ENCODE measurements at regions not wholly inside any gene's neighbourhood (a gene's known extent, or its start where the extent isn't known, plus 50 kb on each side); places are given as distances from the start of the nearest gene placed in this dataset.
"Not testable (repeated sequence)": the region's sequence is repeated elsewhere in the genome, so short reads cannot be mapped to it uniquely, and the experiment has no call there.

DNA sequence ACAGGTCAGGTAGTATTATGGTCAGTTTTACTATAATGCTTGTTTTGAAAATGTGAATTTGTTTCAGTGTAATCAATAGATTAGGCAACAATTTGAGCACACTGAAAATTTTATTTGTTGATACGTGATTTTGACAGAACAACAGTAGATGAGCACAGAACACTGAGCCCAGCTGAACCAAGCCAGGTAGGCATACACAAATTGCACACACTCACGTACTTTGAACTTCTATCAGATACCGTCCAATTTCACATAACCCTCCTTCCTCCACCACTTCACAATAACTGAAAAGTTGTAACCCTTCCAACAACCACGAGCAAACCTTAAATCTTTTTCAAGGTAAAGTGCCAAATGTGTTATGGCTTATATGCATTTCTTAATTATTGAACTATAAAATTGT, 229.5 kb upstream of the TMEFF2 start:
- no peak for DNase-seq

- no peak for DNase-seq
These were observed 225.1 kb upstream of the TMEFF2 start for GRCh38 chr2:192419786-192420185.

GRCh38 chr2:192416060-192416459, 221.3 kb upstream of the TMEFF2 start:
- no peak for DNase-seq

DNA sequence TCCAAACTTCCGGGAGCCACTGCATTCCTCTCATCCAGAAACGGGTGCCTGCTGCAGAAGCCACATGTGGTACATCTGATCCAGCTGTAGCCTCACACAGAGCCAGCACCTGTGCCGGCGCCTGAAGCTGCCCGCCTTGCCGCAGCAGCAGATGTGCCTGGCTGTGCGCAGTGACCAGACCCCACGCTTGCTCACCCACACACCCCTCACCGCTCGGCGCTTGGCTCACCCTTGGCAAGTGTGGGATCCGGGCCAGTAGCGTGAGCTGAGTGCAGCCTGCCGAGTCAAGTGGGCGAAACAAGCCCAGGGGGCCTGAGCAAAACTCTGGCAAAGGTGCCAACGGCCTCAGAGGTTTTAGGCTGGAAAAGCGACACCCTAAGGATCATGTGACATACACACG, 220.1 kb upstream of the TMEFF2 start:
- DNase-seq, result no peak

- no peak for DNase-seq
These were observed 219.3 kb upstream of the TMEFF2 start for GRCh38 chr2:192413812-192414681.

DNA sequence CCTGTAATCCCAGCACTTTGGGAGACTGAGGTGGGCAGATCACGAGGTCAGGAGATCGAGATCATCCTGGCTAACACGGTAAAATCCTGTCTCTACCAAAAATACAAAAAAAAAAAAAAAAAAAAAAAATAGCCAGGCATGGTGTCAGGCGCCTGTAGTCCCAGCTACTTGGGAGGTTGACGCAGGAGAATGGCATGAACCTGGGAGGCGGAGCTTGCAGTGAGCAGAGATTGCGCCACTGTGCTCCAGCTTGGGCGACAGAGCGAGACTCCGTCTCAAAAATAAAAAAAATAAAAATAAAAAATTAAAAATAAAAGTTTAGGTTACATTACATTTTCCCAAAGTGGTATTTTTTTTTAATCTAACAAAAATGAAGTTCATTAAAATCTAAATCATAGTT, 218.1 kb upstream of the TMEFF2 start:
- not testable (repeated sequence) for DNase-seq

DNA sequence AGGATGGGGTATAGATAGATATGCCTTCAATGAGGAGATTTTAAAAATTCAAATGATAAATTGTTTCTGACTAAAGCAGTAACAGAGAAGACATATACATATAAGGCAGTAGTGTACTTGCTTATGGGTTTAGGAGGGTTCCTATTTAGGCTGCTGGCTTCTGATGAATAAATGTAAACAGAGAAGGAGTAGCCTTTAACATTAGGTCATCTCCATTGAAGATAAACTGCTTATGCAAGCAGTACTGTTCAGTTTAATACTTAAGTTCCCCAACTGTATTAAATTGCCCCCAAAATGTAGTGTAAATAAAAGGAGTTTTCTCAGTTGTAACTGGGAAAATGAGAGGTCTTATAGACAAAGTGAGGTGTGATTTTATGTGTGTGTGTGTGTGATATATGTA, 217.7 kb upstream of the TMEFF2 start:
- no peak for DNase-seq

DNA sequence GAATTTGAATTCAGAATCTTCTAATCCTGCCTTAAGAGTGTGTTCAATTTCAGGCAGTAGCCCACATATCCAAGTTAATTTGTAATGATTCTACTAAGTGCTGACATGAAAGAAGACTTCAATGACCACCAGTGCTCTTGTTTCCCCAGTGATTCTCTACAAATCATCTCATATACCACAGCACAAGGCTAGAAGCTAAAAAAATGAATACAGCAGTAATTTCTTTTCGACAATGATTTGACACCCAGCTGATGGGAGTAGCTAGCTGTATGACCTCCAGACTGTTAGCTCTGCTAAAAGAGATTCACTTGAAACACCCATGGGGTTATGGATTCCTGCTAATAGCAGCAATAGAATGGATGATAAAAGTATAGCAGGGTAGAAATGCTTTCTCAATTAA, 217.0 kb upstream of the TMEFF2 start:
- DNase-seq, result no peak

- no peak for DNase-seq
These were observed 215.6 kb upstream of the TMEFF2 start for GRCh38 chr2:192410319-192410718.

GRCh38 chr2:192407692-192408091, 213.0 kb upstream of the TMEFF2 start:
- DNase-seq, result no peak

- no peak for DNase-seq
These were observed 203.5 kb upstream of the TMEFF2 start for GRCh38 chr2:192398236-192398635.

- no peak for DNase-seq
These were observed 199.9 kb upstream of the TMEFF2 start for GRCh38 chr2:192394605-192395004.

DNA sequence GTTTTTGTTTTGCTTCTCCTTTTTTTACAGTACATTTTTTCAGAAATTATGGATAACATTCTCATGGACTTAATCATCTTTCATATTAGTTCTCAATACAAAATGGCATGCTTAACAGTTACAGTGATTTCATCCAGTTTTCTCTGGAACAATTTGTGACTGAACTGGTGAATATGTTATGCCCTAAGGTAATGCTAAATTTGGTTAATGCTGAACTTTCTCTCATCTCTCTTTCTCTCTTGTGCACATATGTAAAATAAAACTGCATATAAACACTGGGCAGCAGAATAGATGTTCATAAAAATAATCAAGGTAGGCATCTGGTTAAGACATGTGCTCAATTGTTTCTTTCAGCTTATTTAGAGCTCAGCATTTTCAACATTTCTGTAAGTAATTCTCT, 196.3 kb upstream of the TMEFF2 start:
- no peak for DNase-seq

DNA sequence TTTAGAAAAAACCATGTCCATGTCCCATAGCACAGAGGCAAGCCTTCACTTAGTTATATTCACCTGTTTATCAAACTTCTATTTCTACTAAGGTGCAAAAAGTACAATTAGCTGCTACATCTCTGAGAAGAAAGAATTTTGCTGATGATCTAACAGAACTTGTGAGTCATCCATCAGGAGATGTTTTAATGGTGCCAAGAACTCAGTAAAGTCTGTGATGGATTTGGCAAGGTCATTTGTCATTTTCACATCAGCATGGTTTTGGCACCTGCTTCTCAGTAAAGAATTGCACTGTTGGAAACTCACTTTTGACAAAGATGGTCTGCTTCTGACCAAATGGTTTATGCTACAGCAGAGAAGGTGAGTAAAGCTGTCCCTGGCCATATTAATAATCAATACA, 195.7 kb upstream of the TMEFF2 start:
- DNase-seq, result no peak

- not testable (repeated sequence) for DNase-seq
These were observed 189.5 kb upstream of the TMEFF2 start for GRCh38 chr2:192384191-192384590.

GRCh38 chr2:192381082-192381481, 186.3 kb upstream of the TMEFF2 start:
- no peak for DNase-seq

GRCh38 chr2:192379736-192380135, 185.0 kb upstream of the TMEFF2 start:
- no peak for DNase-seq

DNA sequence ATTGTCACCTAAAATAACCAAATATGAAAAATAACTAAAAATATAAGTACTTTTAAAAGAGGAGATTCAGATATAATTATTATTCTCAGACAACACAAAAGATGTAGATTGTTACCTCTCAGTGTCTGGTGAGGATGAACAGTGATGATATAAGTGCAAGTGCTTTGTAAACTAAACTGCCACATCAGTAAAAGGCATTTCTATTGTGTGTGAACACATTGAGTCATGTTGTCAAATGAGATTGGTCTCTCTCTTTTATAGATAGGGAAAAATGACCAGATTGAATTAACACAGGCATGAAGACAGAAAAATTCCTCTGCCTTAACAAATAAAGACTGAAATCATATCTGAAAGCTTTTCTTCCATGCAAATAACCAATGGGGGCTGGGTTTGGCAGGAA, 182.4 kb upstream of the TMEFF2 start:
- no peak for DNase-seq

DNA sequence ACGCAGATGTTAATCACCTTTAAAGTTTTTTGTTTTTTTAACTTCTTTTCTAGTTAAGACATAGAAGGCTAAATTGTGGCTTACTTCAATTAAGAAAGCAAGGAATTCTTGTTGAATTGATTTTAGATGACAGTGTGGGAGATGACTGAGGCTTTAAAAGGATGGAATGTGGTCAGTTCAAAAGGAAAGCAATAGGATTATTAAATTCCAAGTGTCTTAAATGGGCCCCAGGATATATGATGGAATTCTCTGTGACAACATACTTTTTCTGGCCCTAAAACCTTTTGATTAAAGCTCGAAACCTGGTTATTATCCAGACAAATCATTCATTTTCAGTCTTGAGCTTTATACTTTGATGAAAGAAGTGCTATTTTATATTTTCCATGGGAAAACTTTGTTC, 179.0 kb upstream of the TMEFF2 start:
- DNase-seq, result no peak

- DNase-seq, result no peak
These were observed 178.5 kb upstream of the TMEFF2 start for GRCh38 chr2:192373221-192373620.

GRCh38 chr2:192369969-192370368, 175.2 kb upstream of the TMEFF2 start:
- no peak for DNase-seq

DNA sequence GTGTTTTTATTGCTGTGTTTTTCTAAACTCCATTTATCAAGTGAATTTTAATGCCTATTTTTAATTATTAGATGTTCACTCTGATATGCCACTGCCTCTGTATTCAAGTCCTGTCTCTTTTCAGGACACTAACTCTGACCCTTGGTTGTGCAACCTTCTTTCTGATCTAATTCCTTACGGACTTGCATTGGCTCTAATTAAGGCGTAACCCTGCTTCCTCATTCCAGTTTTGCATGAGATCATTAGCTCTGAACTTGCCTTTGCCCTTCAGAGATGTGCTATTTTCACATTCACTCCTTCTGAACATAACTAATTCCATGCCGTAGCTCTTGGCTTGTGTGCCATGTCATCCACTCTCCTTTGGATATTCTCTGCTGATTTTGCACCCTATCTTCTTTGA, 162.5 kb upstream of the TMEFF2 start:
- no peak for DNase-seq

- DNase-seq, result no peak
These were observed 159.9 kb upstream of the TMEFF2 start for GRCh38 chr2:192354512-192355244.

Measured in nucleus accumbens (tissue), 56 donors.